GM21576 (cell line): ENCODE measurements at regions not wholly inside any gene's neighbourhood (a gene's known extent, or its start where the extent isn't known, plus 50 kb on each side); places are given as distances from the start of the nearest gene placed in this dataset.
"Not testable (repeated sequence)": the region's sequence is repeated elsewhere in the genome, so short reads cannot be mapped to it uniquely, and the experiment has no call there.

Experiments used
- ATAC-seq: cut with Tn5 transposase; IDR thresholded peaks from one replicate; pipeline ENCODE4 v1.9.1; 2021; ENCODE audit warnings: mild to moderate bottlenecking, moderate library complexity; ENCODE audit not compliant: unreplicated experiment

GRCh38 chr3:147333098-147333497 is 73.2 kb downstream of the ZIC4 start:
- no peak for ATAC-seq

DNA sequence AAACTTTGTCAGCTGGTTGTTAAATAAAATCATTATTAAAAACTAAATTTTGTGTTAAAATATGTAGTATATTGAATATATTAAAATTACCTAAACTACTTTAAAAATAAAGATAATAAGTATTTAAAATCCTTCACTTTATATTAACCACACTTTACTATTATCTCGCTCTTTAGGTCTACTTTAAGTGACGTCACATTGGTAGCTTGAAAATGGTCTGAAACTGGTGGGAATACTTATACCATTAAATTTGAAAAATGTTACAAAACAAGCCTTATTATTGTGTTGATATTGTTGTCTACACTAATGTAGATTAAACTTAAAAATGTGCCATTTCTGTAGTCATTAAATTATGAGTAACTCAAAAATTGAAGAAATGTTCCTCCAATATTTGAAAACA is 77.6 kb downstream of the ZIC4 start:
- ATAC-seq: no peak

GRCh38 chr3:147324356-147324755 is 82.0 kb downstream of the ZIC4 start:
- no peak for ATAC-seq

- no peak for ATAC-seq
These were observed 87.4 kb downstream of the ZIC4 start for GRCh38 chr3:147318900-147319299.

GRCh38 chr3:147317080-147317479 is 89.3 kb downstream of the ZIC4 start:
- ATAC-seq: not testable (repeated sequence)

DNA sequence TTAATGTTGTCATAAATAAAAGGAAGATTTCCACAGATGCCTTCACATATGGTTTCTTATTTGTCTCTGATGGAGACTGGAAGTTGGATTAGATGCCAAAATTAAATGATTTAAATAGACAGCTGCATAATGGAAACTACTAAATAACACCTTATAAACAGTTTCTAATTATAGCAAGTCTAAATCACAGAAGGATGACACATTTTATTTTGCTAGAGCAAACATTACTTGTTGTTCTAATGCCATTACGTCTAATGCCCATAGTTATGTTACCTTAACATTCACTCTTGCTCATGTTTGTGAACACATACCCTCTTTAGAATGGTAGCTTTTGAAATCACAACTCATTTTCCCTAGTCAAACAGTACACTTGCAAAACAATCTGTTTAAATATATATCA is 92.8 kb downstream of the ZIC4 start:
- no peak for ATAC-seq

DNA sequence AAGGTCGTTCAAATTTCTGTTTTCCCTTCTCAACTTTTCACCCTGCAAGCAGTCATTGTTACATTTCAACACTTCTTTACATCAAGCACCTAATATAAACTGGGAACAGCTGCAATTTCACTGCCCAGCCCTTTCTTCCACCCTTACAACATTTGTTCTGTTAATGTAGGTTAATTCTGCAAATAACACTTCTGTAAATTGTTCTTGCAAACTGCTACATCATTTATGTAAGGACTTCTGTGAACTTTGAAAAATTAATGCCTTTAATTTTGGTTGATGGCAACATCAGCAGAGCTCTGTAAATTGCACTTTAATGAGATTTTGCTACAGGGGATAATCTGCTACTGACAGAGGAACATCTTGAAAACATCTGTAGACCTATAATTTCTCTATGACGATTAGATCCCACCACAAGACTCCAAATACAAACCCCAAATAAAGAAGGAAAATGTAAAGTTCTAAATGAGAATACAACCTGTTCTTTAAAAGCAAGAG is 93.5 kb downstream of the ZIC4 start:
- no peak for ATAC-seq

DNA sequence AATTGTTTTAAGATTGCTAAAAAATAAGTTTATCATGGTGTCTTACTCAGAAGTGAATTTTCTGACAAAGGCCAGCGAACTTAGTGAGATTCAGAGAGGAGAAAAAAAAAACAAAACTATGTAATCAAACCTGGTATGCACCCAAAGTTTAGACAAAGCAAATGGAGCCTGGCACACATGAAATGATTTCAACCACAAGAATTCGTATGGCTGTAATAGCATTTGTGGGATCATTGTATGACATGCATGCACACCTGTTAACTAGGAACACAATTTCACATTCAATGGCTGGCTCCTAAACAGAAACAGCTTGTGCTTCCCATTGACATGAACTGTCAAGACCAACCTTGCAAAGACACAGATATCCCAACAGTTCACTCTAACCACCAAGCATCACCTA is 94.6 kb downstream of the ZIC4 start:
- ATAC-seq: no peak

- ATAC-seq: no peak
These were observed 100.7 kb downstream of the ZIC4 start for GRCh38 chr3:147305533-147306250.

- ATAC-seq: no peak
These were observed 101.6 kb downstream of the ZIC4 start for GRCh38 chr3:147304756-147305155.

DNA sequence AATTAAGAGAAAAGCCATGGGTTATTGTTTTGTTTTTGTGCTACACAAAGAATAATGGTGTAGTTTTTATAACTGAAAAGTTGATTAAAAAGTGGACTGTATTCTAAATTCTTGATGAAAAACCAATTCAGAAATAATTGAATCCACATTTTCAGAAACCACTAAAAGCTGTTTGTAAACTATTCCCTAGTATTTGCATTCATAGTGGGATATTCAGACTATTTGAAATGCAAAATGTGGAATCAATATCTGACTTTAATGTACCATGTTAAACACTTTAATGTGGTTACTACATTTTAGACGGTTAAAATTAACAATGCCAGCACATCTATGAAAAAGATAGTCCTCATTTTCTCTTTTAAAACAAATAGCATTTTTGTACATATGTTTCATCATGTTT is 104.6 kb downstream of the ZIC4 start:
- ATAC-seq: no peak

DNA sequence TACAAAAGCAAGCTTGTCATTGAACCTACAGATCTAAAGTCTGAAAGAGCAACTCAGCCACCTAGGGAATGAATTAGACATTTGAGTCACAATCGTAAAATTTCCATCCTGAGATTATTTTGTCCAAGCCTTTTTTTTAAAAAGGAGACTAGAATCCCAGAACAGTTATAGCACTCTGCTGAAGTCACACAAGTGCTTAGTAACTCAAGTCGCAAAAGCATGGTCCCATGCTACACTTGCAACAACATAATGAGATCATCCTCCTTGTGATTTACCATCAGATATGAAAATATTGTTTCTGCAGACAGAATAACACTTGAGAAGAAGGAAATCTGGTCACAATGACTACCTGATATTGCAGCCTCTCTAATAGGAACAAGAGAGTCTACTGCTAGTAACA is 106.7 kb downstream of the ZIC4 start:
- no peak for ATAC-seq

- ATAC-seq: no peak
These were observed 107.8 kb downstream of the ZIC4 start for GRCh38 chr3:147298511-147298982.

DNA sequence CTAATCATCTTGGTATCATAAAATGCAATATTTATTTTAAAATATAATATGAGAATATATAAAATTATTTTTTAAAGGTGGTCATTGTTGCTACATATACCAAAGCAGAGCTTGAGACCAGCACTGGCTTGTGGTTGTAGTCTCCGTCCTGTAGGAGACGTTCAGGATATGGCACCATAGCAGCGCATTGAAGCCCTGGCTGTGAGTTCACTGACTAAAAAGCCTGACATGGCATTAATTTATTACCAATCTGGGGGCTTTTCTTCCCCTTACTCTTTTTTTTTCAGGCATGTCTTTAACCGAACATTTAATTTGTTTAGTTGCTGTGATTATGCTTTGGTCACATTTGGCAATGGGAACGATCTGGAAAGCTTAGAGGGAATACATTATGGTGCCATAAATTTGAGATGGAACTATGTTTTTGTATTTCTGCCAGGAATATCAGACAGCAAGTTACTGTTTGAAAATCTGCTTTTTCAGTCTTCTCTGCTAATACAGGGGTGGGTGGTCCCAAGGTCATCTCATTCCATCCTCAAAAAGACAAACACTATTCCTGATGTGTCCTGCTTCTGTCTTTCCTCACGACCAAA is 108.5 kb downstream of the ZIC4 start:
- ATAC-seq: no peak

DNA sequence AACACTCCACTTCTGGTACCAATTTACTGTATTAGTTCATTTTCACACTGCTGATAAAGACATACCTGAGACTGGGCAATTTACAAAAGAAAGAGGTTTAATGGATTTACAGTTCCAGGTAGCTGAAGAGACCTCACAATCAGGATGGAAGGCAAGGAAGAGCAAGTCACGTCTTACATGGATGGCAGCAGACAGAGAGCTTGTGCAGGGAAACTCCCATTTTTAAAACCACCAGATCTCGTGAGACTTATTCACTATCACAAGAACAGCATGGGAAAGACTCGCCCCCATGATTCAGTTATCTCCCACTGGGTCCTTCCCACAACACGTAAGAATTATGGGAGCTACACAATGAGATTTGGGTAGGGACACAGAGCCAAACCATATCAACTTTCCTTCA is 119.0 kb downstream of the ZIC4 start:
- ATAC-seq: not testable (repeated sequence)

- ATAC-seq: no peak
These were observed 136.4 kb downstream of the ZIC4 start for GRCh38 chr3:147269907-147270306.

GRCh38 chr3:147267434-147267833 is 138.9 kb downstream of the ZIC4 start:
- no peak for ATAC-seq

DNA sequence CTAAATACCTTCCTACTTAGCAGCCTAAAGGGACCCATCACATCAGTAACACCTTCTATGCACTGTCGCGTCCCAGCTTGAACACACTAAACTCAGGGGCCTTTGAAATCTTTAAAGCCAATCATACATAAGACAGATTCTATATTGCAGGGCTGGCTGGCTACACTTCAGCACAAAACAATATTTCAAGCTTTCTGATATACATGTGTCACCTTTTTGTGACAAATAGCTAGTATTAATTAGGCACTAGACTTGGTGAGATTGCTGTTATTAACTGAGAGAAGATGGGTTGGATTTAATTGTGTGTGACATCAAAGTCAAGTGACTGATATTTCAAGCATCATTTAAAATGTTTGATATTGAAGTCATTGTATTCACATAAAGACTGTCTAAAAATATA is 148.4 kb downstream of the ZIC4 start:
- ATAC-seq: no peak

DNA sequence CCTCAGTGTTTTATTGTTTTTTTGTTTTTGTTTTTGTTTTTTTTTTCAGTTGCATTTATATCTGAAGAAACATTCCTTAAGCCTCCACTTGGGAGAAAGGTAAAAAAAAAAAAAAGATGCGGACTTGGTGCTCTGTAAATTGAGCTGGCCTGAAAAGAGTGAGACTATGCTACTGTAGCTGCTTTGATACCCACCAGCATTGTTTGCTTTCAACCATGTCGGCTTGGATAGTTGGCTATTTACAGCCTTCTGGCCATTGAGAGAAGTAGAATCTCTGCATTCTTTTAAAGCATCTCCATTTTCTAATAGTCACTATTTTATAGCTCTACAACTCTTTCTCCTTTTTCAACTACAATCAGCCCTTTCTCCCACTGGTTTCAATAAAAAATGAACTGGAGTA is 149.6 kb downstream of the ZIC4 start:
- ATAC-seq: no peak

- ATAC-seq: no peak
These were observed 159.4 kb downstream of the ZIC4 start for GRCh38 chr3:147246906-147247305.

GRCh38 chr3:147245638-147246037 is 160.7 kb downstream of the ZIC4 start:
- not testable (repeated sequence) for ATAC-seq

DNA sequence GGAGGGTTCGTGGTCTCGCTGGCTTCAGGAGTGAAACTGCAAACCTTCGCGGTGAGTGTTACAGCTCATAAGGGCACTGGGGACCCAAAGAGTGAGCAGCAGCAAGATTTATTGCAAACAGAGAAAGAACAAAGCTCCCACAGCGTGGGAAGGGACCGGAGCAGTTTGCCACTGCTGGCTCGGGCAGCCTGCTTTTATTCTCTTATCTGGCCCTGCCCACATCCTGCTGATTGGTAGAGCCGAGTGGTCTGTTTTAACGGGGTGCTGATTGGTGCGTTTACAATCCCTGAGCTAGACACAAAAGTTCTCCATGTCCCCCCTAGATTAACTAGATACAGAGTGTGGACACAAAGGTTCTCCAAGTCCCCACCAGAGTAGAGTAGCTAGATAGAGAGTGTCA is 161.3 kb downstream of the ZIC4 start:
- not testable (repeated sequence) for ATAC-seq

DNA sequence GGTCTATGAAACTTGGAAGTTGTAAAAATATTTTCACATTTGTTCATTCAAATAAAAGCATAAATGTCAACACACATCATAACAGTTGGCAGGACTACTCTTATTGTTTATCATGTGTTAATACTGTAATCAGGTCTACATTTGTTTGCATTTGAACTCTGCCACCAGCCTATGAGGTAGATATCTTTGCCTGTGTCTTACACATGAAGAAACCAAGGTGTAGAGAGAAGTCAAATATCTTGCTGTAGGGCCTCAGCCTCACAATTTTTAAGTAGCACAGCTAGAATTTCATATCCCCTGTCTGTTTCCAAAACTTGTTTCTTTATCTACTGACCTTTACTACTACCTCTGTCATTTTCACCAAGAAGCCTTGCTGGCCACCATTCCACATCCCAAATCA is 161.9 kb downstream of the ZIC4 start:
- no peak for ATAC-seq
